ENCODE measurements at regions not wholly inside any gene's neighbourhood (a gene's known extent, or its start where the extent isn't known, plus 50 kb on each side); places are given as distances from the start of the nearest gene placed in this dataset.

DNA sequence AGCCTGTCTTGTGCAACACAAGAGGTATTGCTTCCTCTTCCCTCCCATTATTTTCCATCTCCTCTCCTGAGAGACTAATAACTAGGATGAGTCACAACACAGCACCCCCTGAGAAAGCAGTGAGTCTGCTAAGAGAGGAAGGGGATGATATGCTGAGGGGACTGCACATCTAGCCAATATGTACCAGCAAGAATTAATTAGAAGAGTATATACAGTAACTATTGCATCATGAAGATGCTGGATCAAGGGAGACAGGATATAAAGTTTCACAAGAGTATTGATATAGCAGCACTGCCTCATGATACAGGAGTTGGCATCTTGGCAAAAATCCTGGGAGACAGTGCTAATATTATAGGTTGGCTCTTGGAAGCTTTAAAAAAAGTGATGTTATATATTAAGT is 289.9 kb upstream of the RBMS1 start:
- no peak overlapping the region for H3K4me3 ChIP-seq (ENCODE audit: low read length in 2 of 2)
- no peaks in the 10 kb centered on the region for H3K36me3 ChIP-seq (ENCODE audit: control insufficient read depth in 2 of 2, insufficient read depth in 2 of 2, low read length in 1 of 2)
- no peak for DNase-seq (ENCODE audit: low read depth in 6 of 9, low spot score in 9 of 9)
- H3K9me3 ChIP-seq (ENCODE audit: control insufficient read depth in 2 of 2, insufficient read depth in 1 of 2, low read length in 1 of 2), result no peaks in the 10 kb centered on the region
- H3K27ac ChIP-seq (ENCODE audit: low read depth in 1 of 2, low read length in 1 of 2), result no peak overlapping the region
- H3K27me3 ChIP-seq (ENCODE audit: control insufficient read depth in 2 of 2, insufficient read depth in 1 of 2, low read length in 1 of 2), result no peaks in the 10 kb centered on the region
- no peaks in the 10 kb centered on the region for H3K4me1 ChIP-seq (ENCODE audit: control insufficient read depth in 2 of 2, insufficient read depth in 2 of 2, low read length in 2 of 2)

DNA sequence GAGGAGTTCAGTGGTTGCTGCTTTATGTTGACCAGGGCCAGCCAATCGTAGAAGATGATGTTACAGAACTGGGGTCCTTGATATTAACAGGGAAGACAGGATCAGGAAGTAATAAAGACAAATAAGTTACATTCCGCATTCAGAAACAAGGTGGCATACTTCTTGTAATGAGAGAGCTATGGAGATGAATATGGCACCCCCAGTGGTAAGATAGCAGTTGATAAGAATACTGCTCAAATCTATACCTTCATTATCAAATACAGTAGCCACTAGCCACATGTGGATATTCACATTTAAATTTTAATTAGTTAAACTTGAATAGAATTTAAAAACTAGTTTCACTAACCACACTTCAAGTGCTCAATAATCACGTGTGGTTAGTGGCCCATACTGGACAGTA is 290.4 kb upstream of the RBMS1 start:
- 95% methylated on average over 3 of the region's 3 CpGs for WGBS
- Histone ChIP-seq H3K4me3 (ENCODE audit: low read length in 2 of 2) (no peak overlapping the region), H3K27me3 (ENCODE audit: control insufficient read depth in 2 of 2, insufficient read depth in 1 of 2, low read length in 1 of 2) (no peaks in the 10 kb centered on the region), H3K36me3 (ENCODE audit: control insufficient read depth in 2 of 2, insufficient read depth in 2 of 2, low read length in 1 of 2) (no peaks in the 10 kb centered on the region), H3K4me1 (ENCODE audit: control insufficient read depth in 2 of 2, insufficient read depth in 2 of 2, low read length in 2 of 2) (no peaks in the 10 kb centered on the region), H3K9me3 (ENCODE audit: control insufficient read depth in 2 of 2, insufficient read depth in 1 of 2, low read length in 1 of 2) (no peaks in the 10 kb centered on the region), H3K27ac (ENCODE audit: low read depth in 1 of 2, low read length in 1 of 2) (no peak overlapping the region)
- DNase-seq (ENCODE audit: low read depth in 6 of 9, low spot score in 9 of 9), result no peak

DNA sequence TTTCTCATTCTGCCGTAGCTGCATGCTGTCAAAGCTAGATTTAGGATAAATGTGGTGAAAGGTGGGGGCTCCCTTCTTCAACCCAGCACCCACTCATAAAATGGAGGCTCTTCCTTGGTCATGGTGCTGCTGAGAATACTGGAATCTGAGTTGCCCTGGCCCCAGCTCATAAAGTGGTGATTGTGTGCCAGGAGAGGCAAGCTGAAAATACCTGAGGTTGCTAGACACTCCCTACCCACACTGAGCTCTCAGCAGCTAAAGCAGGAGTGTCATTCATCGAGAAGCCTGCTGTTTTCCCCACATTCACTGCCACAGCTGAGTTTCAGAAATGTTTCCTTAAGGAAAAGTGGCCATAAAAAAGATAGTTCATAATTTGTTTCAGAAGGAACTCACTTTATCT is 297.1 kb upstream of the RBMS1 start:
- WGBS, result 93% methylated on average over 2 of the region's 2 CpGs

DNA sequence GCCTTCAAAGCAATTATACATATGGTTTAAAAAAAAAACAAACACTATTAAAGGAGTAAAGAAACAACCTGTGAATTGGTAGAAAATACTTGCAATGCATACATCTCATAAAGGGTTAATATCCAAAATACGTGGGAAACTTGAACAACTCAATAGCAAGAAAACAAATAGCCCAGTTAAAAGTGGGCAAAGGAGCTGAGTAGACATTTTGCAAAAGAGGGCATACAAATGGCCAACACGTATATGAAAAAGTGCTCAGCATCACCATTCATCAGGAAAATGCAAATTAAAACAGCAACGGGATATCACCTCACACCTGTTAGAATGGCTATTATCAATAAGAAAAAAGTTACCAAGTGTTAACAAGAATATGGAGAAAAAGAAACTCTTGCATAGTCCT is 298.3 kb upstream of the RBMS1 start:
- Histone ChIP-seq H3K9me3 (ENCODE audit: control insufficient read depth in 2 of 2, insufficient read depth in 1 of 2, low read length in 1 of 2) (peaks cover 0 to 2% of the 10 kb centered on the region in 2 donors), H3K4me1 (ENCODE audit: control insufficient read depth in 2 of 2, insufficient read depth in 2 of 2, low read length in 2 of 2) (no peaks in the 10 kb centered on the region), H3K36me3 (ENCODE audit: control insufficient read depth in 2 of 2, insufficient read depth in 2 of 2, low read length in 1 of 2) (no peaks in the 10 kb centered on the region), H3K4me3 (ENCODE audit: low read length in 2 of 2) (no peak overlapping the region), H3K27me3 (ENCODE audit: control insufficient read depth in 2 of 2, insufficient read depth in 1 of 2, low read length in 1 of 2) (no peaks in the 10 kb centered on the region), H3K27ac (ENCODE audit: low read depth in 1 of 2, low read length in 1 of 2) (no peak overlapping the region)
- DNase-seq (ENCODE audit: low read depth in 6 of 9, low spot score in 9 of 9), result no peak
- 96% methylated on average over 3 of the region's 3 CpGs for WGBS

More for the DNA sequence above, 297.1 kb upstream of the RBMS1 start:
- no peaks in the 10 kb centered on the region for H3K36me3 ChIP-seq (ENCODE audit: control insufficient read depth in 2 of 2, insufficient read depth in 2 of 2, low read length in 1 of 2)
- no peak overlapping the region for H3K27ac ChIP-seq (ENCODE audit: low read depth in 1 of 2, low read length in 1 of 2)
- H3K27me3 ChIP-seq (ENCODE audit: control insufficient read depth in 2 of 2, insufficient read depth in 1 of 2, low read length in 1 of 2), result no peaks in the 10 kb centered on the region
- H3K9me3 ChIP-seq (ENCODE audit: control insufficient read depth in 2 of 2, insufficient read depth in 1 of 2, low read length in 1 of 2), result no peaks in the 10 kb centered on the region
- no peak overlapping the region for H3K4me3 ChIP-seq (ENCODE audit: low read length in 2 of 2)
- DNase-seq (ENCODE audit: low read depth in 6 of 9, low spot score in 9 of 9), result no peak
- no peaks in the 10 kb centered on the region for H3K4me1 ChIP-seq (ENCODE audit: control insufficient read depth in 2 of 2, insufficient read depth in 2 of 2, low read length in 2 of 2)

DNA sequence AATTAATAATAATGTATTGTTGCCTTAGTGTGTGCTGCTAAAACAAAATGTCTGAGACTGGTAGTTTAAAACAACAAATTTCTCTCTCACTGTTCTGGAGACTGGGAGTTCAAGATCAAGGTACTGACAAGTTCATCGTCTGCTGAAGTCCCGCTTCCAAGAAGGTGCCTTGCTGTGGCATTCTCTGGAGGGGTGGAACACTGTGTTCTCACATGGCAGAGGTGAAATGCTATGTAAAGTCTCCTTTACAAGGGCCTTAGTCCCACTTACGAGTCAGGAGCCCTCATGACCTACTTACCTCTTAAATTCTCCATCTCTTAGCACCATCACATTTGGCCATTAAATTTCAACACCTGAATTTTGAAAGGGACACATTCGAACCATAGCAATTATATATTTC is 299.2 kb upstream of the RBMS1 start:
- WGBS, result 82% methylated on average over 4 of the region's 4 CpGs
- Histone ChIP-seq H3K27ac (ENCODE audit: low read depth in 1 of 2, low read length in 1 of 2) (no peak overlapping the region), H3K4me1 (ENCODE audit: control insufficient read depth in 2 of 2, insufficient read depth in 2 of 2, low read length in 2 of 2) (no peaks in the 10 kb centered on the region), H3K4me3 (ENCODE audit: low read length in 2 of 2) (no peak overlapping the region), H3K36me3 (ENCODE audit: control insufficient read depth in 2 of 2, insufficient read depth in 2 of 2, low read length in 1 of 2) (no peaks in the 10 kb centered on the region), H3K27me3 (ENCODE audit: control insufficient read depth in 2 of 2, insufficient read depth in 1 of 2, low read length in 1 of 2) (no peaks in the 10 kb centered on the region), H3K9me3 (ENCODE audit: control insufficient read depth in 2 of 2, insufficient read depth in 1 of 2, low read length in 1 of 2) (peaks cover 0 to 2% of the 10 kb centered on the region in 2 donors)
- DNase-seq (ENCODE audit: low read depth in 6 of 9, low spot score in 9 of 9), result no peak

DNA sequence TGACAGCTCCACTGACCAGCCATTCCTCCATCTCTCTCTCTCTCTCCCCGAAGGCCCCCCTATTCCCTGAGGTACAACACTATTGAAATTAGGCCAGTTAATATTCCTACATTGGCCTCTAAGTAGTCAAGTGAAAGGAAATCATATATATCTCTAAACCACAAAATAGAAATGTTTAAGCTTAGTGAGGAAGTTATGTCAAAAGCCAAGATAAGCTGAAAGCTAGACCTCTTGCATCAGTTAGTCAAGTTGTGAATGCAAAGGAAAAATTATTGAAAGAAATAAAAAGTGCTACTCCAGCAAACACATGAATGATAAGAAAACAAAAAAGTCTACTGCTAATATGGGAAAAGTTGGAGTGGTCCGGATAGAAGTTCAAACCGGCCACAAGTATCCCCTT is 301.3 kb upstream of the RBMS1 start:
- Histone ChIP-seq H3K4me3 (ENCODE audit: low read length in 2 of 2) (no peak overlapping the region), H3K4me1 (ENCODE audit: control insufficient read depth in 2 of 2, insufficient read depth in 2 of 2, low read length in 2 of 2) (no peaks in the 10 kb centered on the region), H3K27me3 (ENCODE audit: control insufficient read depth in 2 of 2, insufficient read depth in 1 of 2, low read length in 1 of 2) (no peaks in the 10 kb centered on the region), H3K36me3 (ENCODE audit: control insufficient read depth in 2 of 2, insufficient read depth in 2 of 2, low read length in 1 of 2) (no peaks in the 10 kb centered on the region), H3K27ac (ENCODE audit: low read depth in 1 of 2, low read length in 1 of 2) (no peak overlapping the region), H3K9me3 (ENCODE audit: control insufficient read depth in 2 of 2, insufficient read depth in 1 of 2, low read length in 1 of 2) (peaks cover 0 to 2% of the 10 kb centered on the region in 2 donors)
- 79% methylated on average over 3 of the region's 3 CpGs for WGBS
- no peak for DNase-seq (ENCODE audit: low read depth in 6 of 9, low spot score in 9 of 9)

- no peaks in the 10 kb centered on the region for H3K27me3 ChIP-seq (ENCODE audit: control insufficient read depth in 2 of 2, insufficient read depth in 1 of 2, low read length in 1 of 2)
- DNase-seq (ENCODE audit: low read depth in 6 of 9, low spot score in 9 of 9), result peak in 8 of 9 donors; percentile 4 to 73 (median 29)
- peaks cover 0 to 7% of the 10 kb centered on the region in 2 donors for H3K9me3 ChIP-seq (ENCODE audit: control insufficient read depth in 2 of 2, insufficient read depth in 1 of 2, low read length in 1 of 2)
- H3K27ac ChIP-seq (ENCODE audit: low read depth in 1 of 2, low read length in 1 of 2), result no peak overlapping the region
- H3K36me3 ChIP-seq (ENCODE audit: control insufficient read depth in 2 of 2, insufficient read depth in 2 of 2, low read length in 1 of 2), result no peaks in the 10 kb centered on the region
- no peak overlapping the region for H3K4me3 ChIP-seq (ENCODE audit: low read length in 2 of 2)
- H3K4me1 ChIP-seq (ENCODE audit: control insufficient read depth in 2 of 2, insufficient read depth in 2 of 2, low read length in 2 of 2), result no peaks in the 10 kb centered on the region
Measured at GRCh38 chr2:160803881-160804280, 310.3 kb upstream of the RBMS1 start.

DNA sequence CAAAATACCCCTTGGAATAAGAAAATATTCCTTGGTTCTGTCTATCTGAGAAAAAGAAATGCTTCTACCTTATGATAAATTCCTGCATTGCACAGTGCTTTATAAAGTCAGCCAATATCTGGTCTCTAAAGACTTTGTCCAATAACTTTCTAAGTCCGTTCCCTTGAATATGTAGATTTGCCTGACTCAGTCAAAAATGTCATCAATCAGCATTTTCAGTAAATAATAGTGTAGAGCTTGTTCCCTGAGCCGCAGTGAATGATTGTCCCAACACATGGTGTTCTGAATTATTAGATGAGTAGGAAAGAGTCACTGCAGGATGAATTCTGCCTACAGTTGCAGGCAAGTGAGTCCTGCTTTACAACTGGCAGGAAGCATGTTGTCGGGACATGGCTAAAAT is 316.8 kb upstream of the RBMS1 start:
- no peaks in the 10 kb centered on the region for H3K27me3 ChIP-seq (ENCODE audit: control insufficient read depth in 2 of 2, insufficient read depth in 1 of 2, low read length in 1 of 2)
- 93% methylated on average over 3 of the region's 3 CpGs for WGBS

GRCh38 chr2:160812830-160813505 is 319.4 kb upstream of the RBMS1 start:
- no peak overlapping the region for H3K4me3 ChIP-seq (ENCODE audit: low read length in 2 of 2)
- H3K4me1 ChIP-seq (ENCODE audit: control insufficient read depth in 2 of 2, insufficient read depth in 2 of 2, low read length in 2 of 2), result no peaks in the 10 kb centered on the region
- no peaks in the 10 kb centered on the region for H3K27me3 ChIP-seq (ENCODE audit: control insufficient read depth in 2 of 2, insufficient read depth in 1 of 2, low read length in 1 of 2)
- no peak overlapping the region for H3K27ac ChIP-seq (ENCODE audit: low read depth in 1 of 2, low read length in 1 of 2)
- 95% methylated on average over 6 of the region's 6 CpGs for WGBS
- H3K9me3 ChIP-seq (ENCODE audit: control insufficient read depth in 2 of 2, insufficient read depth in 1 of 2, low read length in 1 of 2), result no peaks in the 10 kb centered on the region
- no peak for DNase-seq (ENCODE audit: low read depth in 6 of 9, low spot score in 9 of 9)
- H3K36me3 ChIP-seq (ENCODE audit: control insufficient read depth in 2 of 2, insufficient read depth in 2 of 2, low read length in 1 of 2), result no peaks in the 10 kb centered on the region

More for the DNA sequence above, 316.8 kb upstream of the RBMS1 start:
- Histone ChIP-seq H3K4me1 (ENCODE audit: control insufficient read depth in 2 of 2, insufficient read depth in 2 of 2, low read length in 2 of 2) (no peaks in the 10 kb centered on the region), H3K4me3 (ENCODE audit: low read length in 2 of 2) (no peak overlapping the region), H3K9me3 (ENCODE audit: control insufficient read depth in 2 of 2, insufficient read depth in 1 of 2, low read length in 1 of 2) (peaks cover 0 to 7% of the 10 kb centered on the region in 2 donors), H3K27ac (ENCODE audit: low read depth in 1 of 2, low read length in 1 of 2) (no peak overlapping the region), H3K36me3 (ENCODE audit: control insufficient read depth in 2 of 2, insufficient read depth in 2 of 2, low read length in 1 of 2) (no peaks in the 10 kb centered on the region)
- no peak for DNase-seq (ENCODE audit: low read depth in 6 of 9, low spot score in 9 of 9)

GRCh38 chr2:160813506-160813858 is 319.9 kb upstream of the RBMS1 start:
- whole genome bisulfite sequencing, result 93% methylated on average over 5 of the region's 5 CpGs
- H3K4me3 ChIP-seq (ENCODE audit: low read length in 2 of 2), result no peak overlapping the region
- H3K27me3 ChIP-seq (ENCODE audit: control insufficient read depth in 2 of 2, insufficient read depth in 1 of 2, low read length in 1 of 2), result no peaks in the 10 kb centered on the region
- no peaks in the 10 kb centered on the region for H3K36me3 ChIP-seq (ENCODE audit: control insufficient read depth in 2 of 2, insufficient read depth in 2 of 2, low read length in 1 of 2)
- H3K27ac ChIP-seq (ENCODE audit: low read depth in 1 of 2, low read length in 1 of 2), result no peak overlapping the region
- no peaks in the 10 kb centered on the region for H3K9me3 ChIP-seq (ENCODE audit: control insufficient read depth in 2 of 2, insufficient read depth in 1 of 2, low read length in 1 of 2)
- no peak for DNase-seq (ENCODE audit: low read depth in 6 of 9, low spot score in 9 of 9)
- H3K4me1 ChIP-seq (ENCODE audit: control insufficient read depth in 2 of 2, insufficient read depth in 2 of 2, low read length in 2 of 2), result no peaks in the 10 kb centered on the region

Measured in thymus (tissue), 11 donors.